ENCODE measurements at regions not wholly inside any gene's neighbourhood (a gene's known extent, or its start where the extent isn't known, plus 50 kb on each side); places are given as distances from the start of the nearest gene placed in this dataset.

GRCh38 chr1:201612645-201613044 is 73.7 kb downstream of the NAV1 start:
- no peak for DNase-seq

GRCh38 chr1:201614262-201615015 is 75.5 kb downstream of the NAV1 start:
- DNase-seq, result no peak

GRCh38 chr1:201617157-201617556 is 78.2 kb downstream of the NAV1 start:
- no peak for DNase-seq

- DNase-seq, result no peak
Observed at GRCh38 chr1:201618389-201618788, 79.5 kb downstream of the NAV1 start.

- no peak for DNase-seq
Observed at GRCh38 chr1:201618905-201619304, 80.0 kb downstream of the NAV1 start.

- DNase-seq, result no peak
Observed at GRCh38 chr1:201619513-201619912, 80.6 kb downstream of the NAV1 start.

- no peak for DNase-seq
Observed at GRCh38 chr1:201622353-201622752, 83.4 kb downstream of the NAV1 start.

GRCh38 chr1:201622824-201623223 is 83.9 kb downstream of the NAV1 start:
- no peak for DNase-seq

GRCh38 chr1:201624741-201625225 is 85.9 kb downstream of the NAV1 start:
- DNase-seq, result no peak

GRCh38 chr1:201625226-201625761 is 86.4 kb downstream of the NAV1 start:
- DNase-seq, result no peak

GRCh38 chr1:201625851-201626251 is 86.9 kb downstream of the NAV1 start:
- no peak for DNase-seq

- DNase-seq, result no peak
Observed at GRCh38 chr1:201626629-201627275, 87.8 kb downstream of the NAV1 start.

- DNase-seq, result no peak
Observed at GRCh38 chr1:201628490-201628889, 89.6 kb downstream of the NAV1 start.

GRCh38 chr1:201630582-201630981 is 91.7 kb downstream of the NAV1 start:
- no peak for DNase-seq

- DNase-seq, result no peak
Observed at GRCh38 chr1:201631037-201631436, 92.1 kb downstream of the NAV1 start.

- no peak for DNase-seq
Observed at GRCh38 chr1:201632364-201632952, 93.5 kb downstream of the NAV1 start.

GRCh38 chr1:201633297-201633696 is 94.4 kb downstream of the NAV1 start:
- no peak for DNase-seq

- no peak for DNase-seq
Observed at GRCh38 chr1:201633811-201634210, 94.9 kb downstream of the NAV1 start.

GRCh38 chr1:201634261-201634660 is 95.3 kb downstream of the NAV1 start:
- no peak for DNase-seq

- no peak for DNase-seq
Observed at GRCh38 chr1:201636097-201636496, 97.2 kb downstream of the NAV1 start.

GRCh38 chr1:201636510-201636971 is 97.6 kb downstream of the NAV1 start:
- no peak for DNase-seq

GRCh38 chr1:201637282-201638079 is 98.6 kb downstream of the NAV1 start:
- DNase-seq, result no peak

GRCh38 chr1:201639391-201639790 is 100.5 kb downstream of the NAV1 start:
- no peak for DNase-seq
